SU-DHL-6 (cell line): ENCODE measurements at regions not wholly inside any gene's neighbourhood (a gene's known extent, or its start where the extent isn't known, plus 50 kb on each side); places are given as distances from the start of the nearest gene placed in this dataset.

Experiments used
- H2AFZ ChIP-seq: fragments of 200-600 bp; sonication (generic); 2 replicates; pipeline ENCODE4 v1.6.1; 2014; ENCODE audit warnings: low read depth, mild to moderate bottlenecking, moderate library complexity, mixed read lengths, antibody characterized with exemption, low read length; ENCODE audit not compliant: severe bottlenecking
- H3F3A ChIP-seq: fragments of 200-600 bp; shearing (Covaris generic); 2 replicates; pipeline ENCODE4 v1.6.0; 2016; ENCODE audit warnings: antibody characterized with exemption, mild to moderate bottlenecking; ENCODE audit not compliant: insufficient read depth
- H3K27ac ChIP-seq: fragments of 200-600 bp; sonication (generic); 2 replicates; pipeline ENCODE4 v1.5.1; 2016; ENCODE audit warnings: low read depth, mild to moderate bottlenecking, low read length, moderate library complexity, mixed read lengths
- H3K27me3 ChIP-seq: fragments of 200-600 bp; sonication (generic), shearing (Covaris generic); 2 replicates; pipeline ENCODE4 v1.6.0; 2014; ENCODE audit warnings: mild to moderate bottlenecking, low read length
- H3K36me3 ChIP-seq: fragments of 200-600 bp; sonication (generic); 2 replicates; pipeline ENCODE4 v1.6.1; 2014; ENCODE audit warnings: mild to moderate bottlenecking, low read length, mixed read lengths
- H3K4me2 ChIP-seq: fragments of 300-600, 200-600 bp; shearing (Covaris generic), sonication (generic); 2 replicates; pipeline ENCODE4 v1.6.0; 2014; ENCODE audit warnings: low read length, low read depth, mild to moderate bottlenecking; ENCODE audit not compliant: poor library complexity, severe bottlenecking
- H3K4me3 ChIP-seq: fragments of 200-600 bp; sonication (generic); 2 replicates; pipeline ENCODE4 v1.5.1; 2014; ENCODE audit warnings: antibody characterized with exemption, low read length, mild to moderate bottlenecking, mixed read lengths; ENCODE audit not compliant: insufficient read depth, poor library complexity, severe bottlenecking
- H3K79me2 ChIP-seq: fragments of 200-600 bp; sonication (generic); 2 replicates; pipeline ENCODE4 v1.6.1; 2014; ENCODE audit warnings: mild to moderate bottlenecking, low read length, moderate library complexity; ENCODE audit not compliant: insufficient read depth
- H3K9ac ChIP-seq: fragments of 200-600 bp; sonication (generic); 2 replicates; pipeline ENCODE4 v1.7.0; 2014; ENCODE audit warnings: mild to moderate bottlenecking, low read length
- H3K9me2 ChIP-seq: fragments of 200-600 bp; sonication (generic); replicated peaks from 2 replicates; pipeline ENCODE4 v1.6.1; 2014; ENCODE audit warnings: low read length; ENCODE audit not compliant: insufficient read depth
- H3K9me3 ChIP-seq: fragments of 200-600 bp; sonication (generic); 2 replicates; pipeline ENCODE4 v1.6.1; 2014; ENCODE audit warnings: low read length, mixed read lengths; ENCODE audit not compliant: insufficient read depth
- H4K20me1 ChIP-seq: fragments of 200-600 bp; sonication (generic); 2 replicates; pipeline ENCODE4 v1.6.1; 2014; ENCODE audit warnings: low read depth, mild to moderate bottlenecking, antibody characterized with exemption, low read length, moderate library complexity, mixed read lengths
- EZH2phosphoT487 ChIP-seq: fragments of 200-600 bp; sonication (generic), shearing (Covaris generic); conservative IDR thresholded peaks from 2 replicates; pipeline ENCODE4 v1.6.1; 2018; ENCODE audit warnings: mild to moderate bottlenecking, antibody characterized with exemption, low read length, moderate library complexity, mixed read lengths
- TF ChIP-seq, protein P1 (sequence below): fragments of 200-600 bp; sonication (generic); IDR thresholded peaks from one replicate; pipeline ENCODE4 v1.5.1; 2017; ENCODE audit warnings: antibody characterized with exemption, mild to moderate bottlenecking, low read length, moderate library complexity; ENCODE audit not compliant: insufficient read depth, poor library complexity, severe bottlenecking

DNA sequence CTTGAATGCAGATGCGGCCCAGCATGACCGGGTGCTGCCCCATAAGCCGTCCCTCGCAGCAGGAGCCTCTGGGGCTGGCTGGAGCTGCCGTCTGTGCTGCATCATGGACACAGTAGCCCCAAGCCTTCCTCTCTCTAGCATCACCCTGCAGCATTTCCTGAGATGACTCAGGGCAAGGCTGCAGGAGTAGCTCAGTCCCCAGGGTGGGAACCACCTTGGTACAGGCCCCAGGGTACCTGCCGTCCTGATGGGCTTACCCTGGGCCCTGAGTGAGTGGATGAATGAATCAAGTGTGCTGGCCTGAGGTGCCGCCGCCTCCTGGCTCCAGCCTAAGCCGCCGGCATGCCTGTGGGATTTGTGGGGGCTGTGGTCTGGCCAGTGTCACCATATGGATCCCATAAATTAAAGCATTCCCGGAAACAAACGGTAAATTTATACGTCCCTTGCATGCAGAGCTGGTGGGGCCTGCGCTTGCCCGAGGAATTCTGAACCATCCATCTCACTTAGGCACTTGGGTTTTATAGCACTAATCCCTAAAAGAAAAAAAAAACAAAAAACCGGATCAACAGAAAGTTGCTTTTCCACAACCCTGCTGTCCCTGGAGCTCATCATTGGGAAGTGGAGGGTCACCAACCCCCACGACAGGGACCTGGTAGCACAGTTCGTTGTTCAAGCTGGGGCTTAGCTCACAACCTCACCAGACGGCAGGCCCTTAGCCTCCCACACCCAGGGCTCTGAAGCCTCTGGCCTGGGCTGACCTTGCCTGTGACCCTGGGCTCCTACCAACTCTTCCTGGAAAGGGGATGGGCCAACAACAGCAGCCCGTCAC, 242.6 kb upstream of the CIBAR2 start:
- no peak overlapping the region for H2AFZ ChIP-seq
- H3K27me3 ChIP-seq, result no peaks in the 10 kb centered on the region
- H3K79me2 ChIP-seq, result no peaks in the 10 kb centered on the region
- H4K20me1 ChIP-seq, result no peaks in the 10 kb centered on the region
- TF ChIP-seq, protein P1, sequence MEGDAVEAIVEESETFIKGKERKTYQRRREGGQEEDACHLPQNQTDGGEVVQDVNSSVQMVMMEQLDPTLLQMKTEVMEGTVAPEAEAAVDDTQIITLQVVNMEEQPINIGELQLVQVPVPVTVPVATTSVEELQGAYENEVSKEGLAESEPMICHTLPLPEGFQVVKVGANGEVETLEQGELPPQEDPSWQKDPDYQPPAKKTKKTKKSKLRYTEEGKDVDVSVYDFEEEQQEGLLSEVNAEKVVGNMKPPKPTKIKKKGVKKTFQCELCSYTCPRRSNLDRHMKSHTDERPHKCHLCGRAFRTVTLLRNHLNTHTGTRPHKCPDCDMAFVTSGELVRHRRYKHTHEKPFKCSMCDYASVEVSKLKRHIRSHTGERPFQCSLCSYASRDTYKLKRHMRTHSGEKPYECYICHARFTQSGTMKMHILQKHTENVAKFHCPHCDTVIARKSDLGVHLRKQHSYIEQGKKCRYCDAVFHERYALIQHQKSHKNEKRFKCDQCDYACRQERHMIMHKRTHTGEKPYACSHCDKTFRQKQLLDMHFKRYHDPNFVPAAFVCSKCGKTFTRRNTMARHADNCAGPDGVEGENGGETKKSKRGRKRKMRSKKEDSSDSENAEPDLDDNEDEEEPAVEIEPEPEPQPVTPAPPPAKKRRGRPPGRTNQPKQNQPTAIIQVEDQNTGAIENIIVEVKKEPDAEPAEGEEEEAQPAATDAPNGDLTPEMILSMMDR, result no peak
- TF ChIP-seq EZH2phosphoT487, result no peak
- no peaks in the 10 kb centered on the region for H3K9me2 ChIP-seq
- no peak overlapping the region for H3K9ac ChIP-seq
- no peaks in the 10 kb centered on the region for H3K36me3 ChIP-seq
- H3K27ac ChIP-seq, result no peak overlapping the region
- H3K4me3 ChIP-seq, result no peak overlapping the region
- no peaks in the 10 kb centered on the region for H3F3A ChIP-seq
- H3K4me2 ChIP-seq, result no peak overlapping the region
- H3K9me3 ChIP-seq, result no peaks in the 10 kb centered on the region

DNA sequence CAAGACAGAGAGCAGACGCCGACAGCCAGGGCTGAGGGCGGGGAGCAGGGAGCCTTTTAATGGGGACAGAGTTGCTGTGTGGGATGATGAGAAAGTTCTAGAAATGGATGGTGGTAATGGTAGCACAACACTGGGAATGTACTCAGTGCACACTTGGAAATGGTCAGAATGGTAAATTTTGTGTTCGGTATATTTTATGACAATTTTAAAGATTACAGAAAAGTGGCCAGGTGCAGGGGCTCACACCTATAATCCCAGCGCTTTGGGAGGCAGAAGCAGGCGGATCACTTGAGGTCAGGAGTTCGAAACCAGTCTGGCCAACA, 243.2 kb upstream of the CIBAR2 start:
- Histone ChIP-seq H3K9me3 (no peaks in the 10 kb centered on the region), H3K9ac (no peak overlapping the region), H3K79me2 (no peaks in the 10 kb centered on the region), H3K36me3 (no peaks in the 10 kb centered on the region), H3K4me3 (no peak overlapping the region), H3K9me2 (no peaks in the 10 kb centered on the region), H2AFZ (no peak overlapping the region), H3K27ac (no peak overlapping the region), H3F3A (no peaks in the 10 kb centered on the region), H3K27me3 (no peaks in the 10 kb centered on the region), H3K4me2 (no peak overlapping the region), H4K20me1 (no peaks in the 10 kb centered on the region)
- no peak for TF ChIP-seq EZH2phosphoT487
- TF ChIP-seq, protein P1, result no peak

DNA sequence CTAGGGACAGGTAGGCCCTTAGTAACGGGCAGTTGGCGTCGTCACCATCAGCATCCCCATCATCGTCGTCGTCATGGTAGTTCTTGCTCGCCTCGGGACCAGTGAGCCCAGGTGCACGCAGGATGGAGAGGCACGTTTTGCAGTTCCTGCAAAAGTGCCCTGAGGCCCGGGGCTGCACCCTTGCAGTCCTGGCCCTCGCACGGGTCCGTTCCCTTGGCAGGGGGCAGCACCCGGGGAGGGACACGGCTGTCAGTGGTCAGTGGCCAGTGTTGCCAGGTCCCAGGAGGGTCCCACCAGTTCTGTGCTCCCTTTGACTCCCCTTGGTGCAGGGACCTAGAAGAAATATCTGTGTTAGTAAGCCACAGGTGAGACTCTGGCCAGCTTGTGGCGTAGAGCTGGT, 243.9 kb upstream of the CIBAR2 start:
- Histone ChIP-seq H3K9ac (no peak overlapping the region), H3K27me3 (no peaks in the 10 kb centered on the region), H3K27ac (no peak overlapping the region), H3K79me2 (no peaks in the 10 kb centered on the region), H2AFZ (no peak overlapping the region), H4K20me1 (no peaks in the 10 kb centered on the region), H3K9me3 (no peaks in the 10 kb centered on the region), H3K4me3 (no peak overlapping the region), H3F3A (no peaks in the 10 kb centered on the region), H3K9me2 (no peaks in the 10 kb centered on the region), H3K36me3 (no peaks in the 10 kb centered on the region), H3K4me2 (no peak overlapping the region)
- TF ChIP-seq, protein P1, result no peak
- TF ChIP-seq EZH2phosphoT487, result no peak
